HCT116 (cell line): ENCODE measurements at regions not wholly inside any gene's neighbourhood (a gene's known extent, or its start where the extent isn't known, plus 50 kb on each side); places are given as distances from the start of the nearest gene placed in this dataset.

ENCODE experiments used
- ATAC-seq: fragments of 200-7000 bp; cut with Tn5 transposase; 2 replicates; pipeline ENCODE4 v1.9.1; 2020; ENCODE audit warnings: mild to moderate bottlenecking, moderate library complexity
- BruUV-seq: library from RNA; stranded (reverse); fragments of 400-500 nt; replicated peaks from 2 replicates; lab custom pipeline; 2021; lab: Mats Ljungman, UMichigan
- CTCF ChIA-PET: fragments of 300-600 bp; sonication (Branson Sonifier 250); formaldehyde crosslinking; loops from one replicate; lab custom pipeline; 2021; ENCODE audit warnings: antibody characterized with exemption; lab: Charles Lee
- POLR2A ChIA-PET: fragments of 300-600, 350-600 bp; sonication (Branson Sonifier 250); formaldehyde crosslinking; loops from one replicate; lab custom pipeline; 2021; ENCODE audit warnings: antibody characterized with exemption; lab: Charles Lee
- RAD21 ChIA-PET, 2 experiments: fragments of 300-600 bp; sonication (Branson Sonifier 250); formaldehyde crosslinking; loops; one replicate each; lab custom pipeline; 2023; ENCODE audit warnings: low total read pairs in 2 of 2; ENCODE audit not compliant: uncharacterized antibody in 2 of 2, unreplicated experiment in 2 of 2, low non-redundant PET in 1 of 2; lab: Charles Lee
- DNase-seq: peaks from one replicate; pipeline ENCODE4 v3.0.0-alpha.2; 2010; ENCODE audit warnings: low read depth, low spot score
- H2AFZ ChIP-seq: fragments of 200-600 bp; shearing (Covaris generic), sonication (generic); 2 replicates; pipeline ENCODE4 v1.6.1; 2017; ENCODE audit warnings: low read depth, mixed run types, mixed read lengths, antibody characterized with exemption, low read length; ENCODE audit not compliant: poor library complexity, severe bottlenecking
- H3K27ac ChIP-seq: 2 replicates; pipeline ENCODE4 v1.5.1; 2012; ENCODE audit warnings: low read depth, low read length
- H3K27me3 ChIP-seq: fragments of 200-600 bp; sonication (generic); 2 replicates; pipeline ENCODE4 v1.6.1; 2016; ENCODE audit warnings: mixed run types, low read length, mixed read lengths; ENCODE audit not compliant: insufficient read depth
- H3K36me3 ChIP-seq, 2 experiments: fragments of 200-500 bp in 1 of 2; fragments of 200-600 bp in 1 of 2; sonication (Bioruptor generic) in 1 of 2; sonication (generic) in 1 of 2; 2 replicates each; pipeline versions ENCODE4 v1.5.1 to v1.6.1; 2014 to 2016; ENCODE audit warnings: low read length in 2 of 2, inconsistent platforms in 1 of 2, mixed read lengths in 1 of 2, mixed run types in 1 of 2; ENCODE audit not compliant: insufficient read depth in 2 of 2, control insufficient read depth in 1 of 2
- H3K4me1 ChIP-seq, 2 experiments: fragments of 200-600 bp in 1 of 2; sonication (generic) in 1 of 2; 2 replicates each; pipeline versions ENCODE4 v1.5.1 to v1.6.1; 2012 to 2017; ENCODE audit warnings: low read length in 2 of 2, inconsistent platforms in 1 of 2, mild to moderate bottlenecking in 1 of 2, mixed read lengths in 1 of 2, mixed run types in 1 of 2, moderate library complexity in 1 of 2; ENCODE audit not compliant: insufficient read depth in 2 of 2, control insufficient read depth in 1 of 2
- H3K4me2 ChIP-seq: fragments of 200-600 bp; sonication (generic); 2 replicates; pipeline ENCODE4 v1.6.1; 2017; ENCODE audit warnings: mixed run types, low read length, mixed read lengths
- H3K4me3 ChIP-seq, 2 experiments: fragments of 200-600 bp in 1 of 2; sonication (generic) in 1 of 2; replicated peaks in 1 of 2; 2 replicates each; pipeline ENCODE4 v1.5.1; 2011 to 2016; ENCODE audit warnings: low read length in 2 of 2, control low read depth in 1 of 2, low read depth in 1 of 2, mild to moderate bottlenecking in 1 of 2, mixed read lengths in 1 of 2, mixed run types in 1 of 2
- H3K79me2 ChIP-seq: fragments of 200-600 bp; sonication (generic); 2 replicates; pipeline ENCODE4 v1.6.1; 2017; ENCODE audit warnings: mild to moderate bottlenecking, mixed run types, low read length, moderate library complexity, mixed read lengths; ENCODE audit not compliant: insufficient read depth
- H3K9ac ChIP-seq: fragments of 200-600 bp; sonication (generic); 2 replicates; pipeline ENCODE4 v1.6.1; 2016; ENCODE audit warnings: low read length, mixed read lengths
- H3K9me2 ChIP-seq: fragments of 200-600 bp; sonication (generic), shearing (Covaris generic); 2 replicates; pipeline ENCODE4 v1.6.1; 2017; ENCODE audit warnings: mixed run types, mild to moderate bottlenecking, moderate library complexity; ENCODE audit not compliant: insufficient read depth
- H3K9me3 ChIP-seq, 2 experiments: fragments of 200-500 bp in 1 of 2; fragments of 200-600 bp in 1 of 2; sonication (Bioruptor generic) in 1 of 2; sonication (generic) in 1 of 2; 2 replicates each; pipeline ENCODE4 v1.6.1; 2014 to 2017; ENCODE audit warnings: low read length in 2 of 2, mixed read lengths in 2 of 2, inconsistent platforms in 1 of 2, low read depth in 1 of 2, mild to moderate bottlenecking in 1 of 2, mixed run types in 1 of 2, moderate library complexity in 1 of 2; ENCODE audit not compliant: control insufficient read depth in 1 of 2, insufficient read depth in 1 of 2
- H4K20me1 ChIP-seq: fragments of 200-600 bp; sonication (generic), shearing (Covaris generic); 2 replicates; pipeline ENCODE4 v1.6.1; 2017; ENCODE audit warnings: mixed run types, mild to moderate bottlenecking, moderate library complexity; ENCODE audit not compliant: insufficient read depth
- CBX3 ChIP-seq: IDR thresholded peaks from 2 replicates; pipeline ENCODE4 v1.6.1; 2012; ENCODE audit warnings: low read depth
- CEBPB ChIP-seq: IDR thresholded peaks from 2 replicates; pipeline ENCODE4 v1.6.1; 2012; ENCODE audit warnings: low read depth
- CTCF ChIP-seq, 3 experiments: fragments of 200-600 bp in 1 of 3; sonication (generic) in 1 of 3; IDR thresholded peaks in 2 of 3; conservative IDR thresholded peaks in 1 of 3; 2 replicates each; pipeline ENCODE4 v1.5.1; 2012 to 2017; ENCODE audit warnings: low read depth in 2 of 3, low read length in 2 of 3, antibody characterized with exemption in 1 of 3, borderline replicate concordance in 1 of 3, control low read depth in 1 of 3, mild to moderate bottlenecking in 1 of 3, mixed read lengths in 1 of 3, mixed run types in 1 of 3, moderate library complexity in 1 of 3; ENCODE audit not compliant: insufficient read depth in 1 of 3
- EGR1 ChIP-seq: IDR thresholded peaks from 2 replicates; pipeline ENCODE4 v1.6.1; 2012; ENCODE audit warnings: low read depth
- ELF1 ChIP-seq: IDR thresholded peaks from 2 replicates; pipeline ENCODE4 v1.6.1; 2012; ENCODE audit warnings: low read depth, borderline replicate concordance
- EZH2 ChIP-seq: fragments of 200-600 bp; sonication (generic); IDR thresholded peaks from 2 replicates; pipeline ENCODE4 v1.6.1; 2017; ENCODE audit warnings: antibody characterized with exemption, mixed run types
- EZH2phosphoT487 ChIP-seq: fragments of 200-600 bp; IDR thresholded peaks from 2 replicates; pipeline ENCODE4 v1.6.1; 2018; ENCODE audit warnings: antibody characterized with exemption, borderline replicate concordance
- JUND ChIP-seq: IDR thresholded peaks from 2 replicates; pipeline ENCODE4 v1.6.1; 2012
- MAX ChIP-seq: IDR thresholded peaks from 2 replicates; pipeline ENCODE4 v1.6.1; 2012
- RAD21 ChIP-seq: IDR thresholded peaks from 2 replicates; pipeline ENCODE4 v1.6.1; 2012; ENCODE audit warnings: low read depth, mild to moderate bottlenecking
- SIN3A ChIP-seq: IDR thresholded peaks from 2 replicates; pipeline ENCODE4 v1.6.1; 2012; ENCODE audit warnings: low read depth
- SP1 ChIP-seq: IDR thresholded peaks from 2 replicates; pipeline ENCODE4 v1.6.1; 2012; ENCODE audit warnings: low read depth
- SRF ChIP-seq: IDR thresholded peaks from 2 replicates; pipeline ENCODE4 v1.6.1; 2012; ENCODE audit warnings: low read depth
- YY1 ChIP-seq: IDR thresholded peaks from 2 replicates; pipeline ENCODE4 v1.6.1; 2011; ENCODE audit warnings: low read length, low read depth, moderate library complexity, mild to moderate bottlenecking; ENCODE audit not compliant: insufficient replicate concordance; ENCODE audit errors: extremely low read depth
- ZBTB33 ChIP-seq: IDR thresholded peaks from 2 replicates; pipeline ENCODE4 v1.6.1; 2011; ENCODE audit warnings: mild to moderate bottlenecking, low read length, moderate library complexity; ENCODE audit not compliant: insufficient replicate concordance; ENCODE audit errors: extremely low read depth
- ZFX ChIP-seq: fragments of 450-650 bp; IDR thresholded peaks from 2 replicates; pipeline ENCODE4 v1.6.1; 2017
- ZNF274 ChIP-seq: fragments of 200-500 bp; sonication (Bioruptor generic); IDR thresholded peaks from 2 replicates; pipeline ENCODE4 v1.6.1; 2014; ENCODE audit warnings: mild to moderate bottlenecking, low read depth, low read length, inconsistent platforms
- intact Hi-C: fragments of 100-400 bp; cut with micrococcal nuclease; formaldehyde crosslinking; loops from 2 replicates; pipeline ENCODE4 v1.10.0; 2022
- TF ChIP-seq, protein P1 (sequence below): IDR thresholded peaks from 2 replicates; pipeline ENCODE4 v1.6.1; 2012; ENCODE audit warnings: low read depth

- no peak for TF ChIP-seq YY1
- TF ChIP-seq, protein P1, sequence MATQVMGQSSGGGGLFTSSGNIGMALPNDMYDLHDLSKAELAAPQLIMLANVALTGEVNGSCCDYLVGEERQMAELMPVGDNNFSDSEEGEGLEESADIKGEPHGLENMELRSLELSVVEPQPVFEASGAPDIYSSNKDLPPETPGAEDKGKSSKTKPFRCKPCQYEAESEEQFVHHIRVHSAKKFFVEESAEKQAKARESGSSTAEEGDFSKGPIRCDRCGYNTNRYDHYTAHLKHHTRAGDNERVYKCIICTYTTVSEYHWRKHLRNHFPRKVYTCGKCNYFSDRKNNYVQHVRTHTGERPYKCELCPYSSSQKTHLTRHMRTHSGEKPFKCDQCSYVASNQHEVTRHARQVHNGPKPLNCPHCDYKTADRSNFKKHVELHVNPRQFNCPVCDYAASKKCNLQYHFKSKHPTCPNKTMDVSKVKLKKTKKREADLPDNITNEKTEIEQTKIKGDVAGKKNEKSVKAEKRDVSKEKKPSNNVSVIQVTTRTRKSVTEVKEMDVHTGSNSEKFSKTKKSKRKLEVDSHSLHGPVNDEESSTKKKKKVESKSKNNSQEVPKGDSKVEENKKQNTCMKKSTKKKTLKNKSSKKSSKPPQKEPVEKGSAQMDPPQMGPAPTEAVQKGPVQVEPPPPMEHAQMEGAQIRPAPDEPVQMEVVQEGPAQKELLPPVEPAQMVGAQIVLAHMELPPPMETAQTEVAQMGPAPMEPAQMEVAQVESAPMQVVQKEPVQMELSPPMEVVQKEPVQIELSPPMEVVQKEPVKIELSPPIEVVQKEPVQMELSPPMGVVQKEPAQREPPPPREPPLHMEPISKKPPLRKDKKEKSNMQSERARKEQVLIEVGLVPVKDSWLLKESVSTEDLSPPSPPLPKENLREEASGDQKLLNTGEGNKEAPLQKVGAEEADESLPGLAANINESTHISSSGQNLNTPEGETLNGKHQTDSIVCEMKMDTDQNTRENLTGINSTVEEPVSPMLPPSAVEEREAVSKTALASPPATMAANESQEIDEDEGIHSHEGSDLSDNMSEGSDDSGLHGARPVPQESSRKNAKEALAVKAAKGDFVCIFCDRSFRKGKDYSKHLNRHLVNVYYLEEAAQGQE = no peak
- no peak for TF ChIP-seq CTCF (IDR thresholded peaks at IDR 0.05 in 2 of 3, conservative IDR thresholded peaks at IDR 0.05 in 1 of 3; ENCODE audit: borderline replicate concordance in 1 of 3, insufficient read depth in 1 of 3, low read depth in 2 of 3, low read length in 2 of 3)
- no peak for TF ChIP-seq ZBTB33
- TF ChIP-seq ZFX = no peak
- no peak for TF ChIP-seq ZNF274
- no peak for TF ChIP-seq RAD21
- no peak for TF ChIP-seq JUND
- no peak for TF ChIP-seq ELF1
- no peak for TF ChIP-seq CEBPB
- no peak for TF ChIP-seq MAX
- TF ChIP-seq EZH2phosphoT487 = no peak
- TF ChIP-seq SIN3A = no peak
- TF ChIP-seq SRF = no peak
- no peak for TF ChIP-seq EZH2
- TF ChIP-seq SP1 = no peak
- no peak for TF ChIP-seq EGR1
- TF ChIP-seq CBX3 = no peak
- no peak overlapping the region for H3K9ac ChIP-seq
Measured at GRCh38 chr1:238302646-238303045, 411.9 kb upstream of the ZP4 start.

More at GRCh38 chr1:238302646-238303045, 411.9 kb upstream of the ZP4 start:
- no peaks in the 10 kb centered on the region for H3K27me3 ChIP-seq
- peaks cover 9 to 14% of the 10 kb centered on the region in 2 experiments; a peak in 2 of 4 replicates for H3K9me3 ChIP-seq
- H3K4me2 ChIP-seq = no peak overlapping the region
- H3K36me3 ChIP-seq = no peaks in the 10 kb centered on the region
- H3K9me2 ChIP-seq = no peaks in the 10 kb centered on the region
- BruUV-seq = no TSS peak
- H4K20me1 ChIP-seq = no peaks in the 10 kb centered on the region
- CTCF ChIA-PET = no interaction called here
- ATAC-seq (no peak), DNase-seq (no peak)
- no peak overlapping the region for H3K4me3 ChIP-seq
- POLR2A ChIA-PET = no interaction called here
- no peaks in the 10 kb centered on the region for H3K79me2 ChIP-seq
- H3K27ac ChIP-seq = no peak overlapping the region
- intact Hi-C loops = loop anchor here (10.0 kb wide), 1 partner anchor 968 kb away; no protein-coding TSS in a partner anchor
- H2AFZ ChIP-seq = no peak overlapping the region
- RAD21 ChIA-PET = no interaction called here
- no peaks in the 10 kb centered on the region for H3K4me1 ChIP-seq
